Gastroesophageal sphincter (tissue), 4 donors: ENCODE measurements at regions not wholly inside any gene's neighbourhood (a gene's known extent, or its start where the extent isn't known, plus 50 kb on each side); places are given as distances from the start of the nearest gene placed in this dataset.

ENCODE experiments used
- ATAC-seq: fragments of 150-250 bp; one replicate; pipeline ENCODE4 v1.9.1; 2016; ENCODE audit warnings: mild to moderate bottlenecking, moderate library complexity
- H3K27ac ChIP-seq, 4 donors: fragments of 200-600 bp; sonication (generic) in 3 of 4; 1 replicate in 3 of 4; 2 replicates in 1 of 4; pipeline ENCODE4 v1.5.1; 2016 to 2019
- H3K27me3 ChIP-seq: fragments of 200-600 bp; sonication (generic); one replicate; pipeline ENCODE4 v1.5.1; 2019
- H3K36me3 ChIP-seq, 2 donors: fragments of 200-600 bp; sonication (generic); one replicate each; pipeline ENCODE4 v1.5.1; 2019; ENCODE audit warnings: control low read depth in 1 of 2
- H3K4me1 ChIP-seq, 3 donors: fragments of 200-600 bp; sonication (generic); 1 replicate in 2 of 3; 2 replicates in 1 of 3; pipeline ENCODE4 v1.5.1; 2016 to 2019; ENCODE audit warnings: control low read depth in 2 of 3
- H3K4me3 ChIP-seq, 2 donors: fragments of 200-600 bp; sonication (generic); one replicate each; pipeline ENCODE4 v1.5.1; 2019; ENCODE audit warnings: mild to moderate bottlenecking in 1 of 2, moderate library complexity in 1 of 2
- H3K9me3 ChIP-seq, 3 donors: fragments of 200-600 bp; sonication (generic); one replicate each; pipeline ENCODE4 v1.5.1; 2017 to 2019; ENCODE audit warnings: control low read depth in 2 of 3
- EP300 ChIP-seq: sonication (generic); formaldehyde crosslinking; IDR thresholded peaks from one replicate; pipeline ENCODE4 v1.6.1; 2017; ENCODE audit warnings: antibody characterized with exemption, mild to moderate bottlenecking
- POLR2A ChIP-seq, 2 donors: fragments of 450-650 bp; IDR thresholded peaks; one replicate each; pipeline ENCODE4 v1.6.1; 2017; ENCODE audit warnings: antibody characterized with exemption in 2 of 2, mild to moderate bottlenecking in 2 of 2, moderate library complexity in 1 of 2
- POLR2AphosphoS5 ChIP-seq: sonication (generic); formaldehyde crosslinking; IDR thresholded peaks from one replicate; pipeline ENCODE4 v1.6.1; 2017; ENCODE audit warnings: antibody characterized with exemption
- WGBS, 2 donors: methylation state at CpG; one replicate each; pipeline ENCODE4 v1.1.5; 2018; ENCODE audit warnings: low coverage in 1 of 2; 5-methylcytosine and 5-hydroxymethylcytosine counted together
- TF ChIP-seq, protein P1 (sequence below), 4 experiments: fragments of 200-600 bp in 2 of 4; fragments of 450-650 bp in 2 of 4; sonication (generic) in 1 of 4; IDR thresholded peaks; one replicate each; pipeline ENCODE4 v1.5.1; 2017 to 2019; ENCODE audit warnings: antibody characterized with exemption in 4 of 4, mild to moderate bottlenecking in 2 of 4, moderate library complexity in 2 of 4

DNA sequence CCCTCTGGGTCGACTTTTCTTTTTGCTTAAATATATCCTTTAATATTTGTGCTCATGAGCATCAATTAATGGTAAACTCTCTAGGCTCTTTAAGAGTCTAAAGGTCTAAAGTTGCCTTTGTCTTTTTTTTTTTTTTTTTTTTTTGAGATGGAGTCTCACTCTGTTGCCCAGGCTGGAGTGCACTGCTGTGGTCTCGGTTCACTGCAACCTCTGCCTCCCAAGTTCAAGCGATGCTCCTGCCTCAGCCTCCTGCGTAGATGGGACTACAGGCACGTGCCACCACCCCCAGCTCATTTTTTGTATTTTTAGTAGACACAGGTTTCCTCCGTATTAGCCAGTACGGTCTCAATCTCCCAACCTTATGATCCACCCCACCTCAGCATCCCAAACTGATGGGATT, 122.0 kb upstream of the TMEM170B start:
- Histone ChIP-seq H3K27me3 (no peaks in the 10 kb centered on the region), H3K4me1 (peaks cover 0 to 15% (median 0%) of the 10 kb centered on the region in 3 donors), H3K9me3 (no peaks in the 10 kb centered on the region), H3K27ac (no peak overlapping the region), H3K36me3 (no peaks in the 10 kb centered on the region), H3K4me3 (no peak overlapping the region)
- TF ChIP-seq EP300 (no peak), POLR2AphosphoS5 (no peak), POLR2A (IDR thresholded peaks at IDR 0.05) (no peak)
- TF ChIP-seq, protein P1, sequence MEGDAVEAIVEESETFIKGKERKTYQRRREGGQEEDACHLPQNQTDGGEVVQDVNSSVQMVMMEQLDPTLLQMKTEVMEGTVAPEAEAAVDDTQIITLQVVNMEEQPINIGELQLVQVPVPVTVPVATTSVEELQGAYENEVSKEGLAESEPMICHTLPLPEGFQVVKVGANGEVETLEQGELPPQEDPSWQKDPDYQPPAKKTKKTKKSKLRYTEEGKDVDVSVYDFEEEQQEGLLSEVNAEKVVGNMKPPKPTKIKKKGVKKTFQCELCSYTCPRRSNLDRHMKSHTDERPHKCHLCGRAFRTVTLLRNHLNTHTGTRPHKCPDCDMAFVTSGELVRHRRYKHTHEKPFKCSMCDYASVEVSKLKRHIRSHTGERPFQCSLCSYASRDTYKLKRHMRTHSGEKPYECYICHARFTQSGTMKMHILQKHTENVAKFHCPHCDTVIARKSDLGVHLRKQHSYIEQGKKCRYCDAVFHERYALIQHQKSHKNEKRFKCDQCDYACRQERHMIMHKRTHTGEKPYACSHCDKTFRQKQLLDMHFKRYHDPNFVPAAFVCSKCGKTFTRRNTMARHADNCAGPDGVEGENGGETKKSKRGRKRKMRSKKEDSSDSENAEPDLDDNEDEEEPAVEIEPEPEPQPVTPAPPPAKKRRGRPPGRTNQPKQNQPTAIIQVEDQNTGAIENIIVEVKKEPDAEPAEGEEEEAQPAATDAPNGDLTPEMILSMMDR (IDR thresholded peaks at IDR 0.05), result no peak
- WGBS, 2 donors, result 93 to 100% methylated on average over 2 to 3 of the region's 7 CpGs
- no peak for ATAC-seq

DNA sequence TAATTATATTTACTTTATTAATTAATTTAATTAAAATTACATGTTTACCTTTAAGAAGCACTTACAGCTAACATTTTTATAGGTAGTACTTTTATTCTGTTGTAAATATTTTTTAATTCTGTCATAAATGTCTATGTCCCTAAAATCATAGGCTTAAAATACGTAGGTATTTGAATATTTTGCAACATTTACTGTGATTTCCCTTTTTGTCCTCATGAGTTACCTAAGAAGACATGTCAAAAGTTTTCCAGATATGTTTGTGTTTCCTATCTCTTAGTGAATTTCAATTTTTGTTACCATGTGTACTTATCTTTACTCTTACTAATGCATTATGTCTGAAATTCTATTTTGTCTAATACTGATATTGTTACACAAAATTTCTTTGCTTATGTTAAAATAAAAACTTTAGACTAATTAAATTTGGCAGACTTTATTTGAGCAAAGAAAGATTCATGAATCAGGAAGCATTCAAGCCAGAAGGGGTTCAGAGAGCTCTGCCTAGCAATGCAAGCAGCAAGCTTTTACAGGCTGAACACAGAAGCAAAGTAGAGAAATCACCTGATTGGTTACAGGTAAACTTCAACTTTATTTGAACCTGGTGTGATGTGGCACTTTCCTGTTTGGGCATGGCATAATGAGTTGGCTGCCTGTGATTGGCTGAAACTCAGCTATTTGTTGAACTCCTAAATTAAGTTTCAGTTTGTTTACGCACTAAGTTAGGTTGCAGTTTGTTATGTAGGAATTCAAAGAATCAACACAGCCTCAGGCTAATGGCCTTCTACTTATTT, 123.2 kb upstream of the TMEM170B start:
- no peak for TF ChIP-seq POLR2A (IDR thresholded peaks at IDR 0.05)
- TF ChIP-seq, protein P1 (IDR thresholded peaks at IDR 0.05), result no peak
- TF ChIP-seq EP300, result no peak
- TF ChIP-seq POLR2AphosphoS5, result no peak
- H3K9me3 ChIP-seq, result no peaks in the 10 kb centered on the region
- H3K4me1 ChIP-seq, result peaks cover 0 to 15% (median 0%) of the 10 kb centered on the region in 3 donors
- no peak overlapping the region for H3K4me3 ChIP-seq
- H3K27ac ChIP-seq, result no peak overlapping the region
- WGBS, 2 donors, result 90 to 96% methylated on average over 2 of the region's 2 CpGs
- H3K36me3 ChIP-seq, result no peaks in the 10 kb centered on the region
- H3K27me3 ChIP-seq, result no peaks in the 10 kb centered on the region
- no peak for ATAC-seq

GRCh38 chr6:11413728-11414127, 123.8 kb upstream of the TMEM170B start:
- H3K4me3 ChIP-seq, result no peak overlapping the region
- ATAC-seq, result no peak
- no peaks in the 10 kb centered on the region for H3K27me3 ChIP-seq
- 88 to 95% methylated on average over 2 of the region's 2 CpGs for WGBS, 2 donors
- TF ChIP-seq POLR2A (IDR thresholded peaks at IDR 0.05) (no peak), POLR2AphosphoS5 (no peak), EP300 (no peak)
- TF ChIP-seq, protein P1 (IDR thresholded peaks at IDR 0.05), result no peak
- H3K4me1 ChIP-seq, result peaks cover 0 to 15% (median 0%) of the 10 kb centered on the region in 3 donors
- no peaks in the 10 kb centered on the region for H3K9me3 ChIP-seq
- H3K36me3 ChIP-seq, result no peaks in the 10 kb centered on the region
- no peak overlapping the region for H3K27ac ChIP-seq

DNA sequence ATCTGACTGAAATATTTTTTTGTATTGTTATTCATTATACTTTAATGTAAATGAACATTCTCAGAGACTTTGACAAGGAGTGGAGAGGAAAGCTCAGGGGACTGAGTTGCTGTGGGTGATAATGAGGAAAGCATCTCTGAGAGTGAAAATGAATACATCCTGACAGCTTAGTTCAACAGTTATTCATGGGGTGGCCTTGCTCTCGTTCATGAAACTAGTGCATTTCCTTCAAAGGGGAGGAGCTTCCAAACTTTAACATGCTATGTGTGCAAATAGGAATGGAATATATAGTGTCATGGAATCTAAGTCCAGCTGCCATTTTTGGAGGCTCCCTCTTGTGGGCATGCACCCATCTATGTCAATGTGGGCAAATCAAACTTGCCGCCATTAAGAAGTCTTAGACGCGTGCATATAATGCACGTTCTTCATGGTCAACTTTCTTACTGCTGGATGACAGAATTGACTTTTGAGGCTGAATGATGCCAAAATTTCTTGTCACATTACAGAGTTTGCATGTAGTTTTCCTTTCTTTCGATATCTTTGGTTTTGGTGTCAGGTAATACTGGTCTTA, 124.3 kb upstream of the TMEM170B start:
- no peak overlapping the region for H3K4me3 ChIP-seq
- no peaks in the 10 kb centered on the region for H3K27me3 ChIP-seq
- H3K4me1 ChIP-seq, result peaks cover 0 to 15% (median 0%) of the 10 kb centered on the region in 3 donors
- H3K27ac ChIP-seq, result no peak overlapping the region
- TF ChIP-seq POLR2AphosphoS5 (no peak), POLR2A (IDR thresholded peaks at IDR 0.05) (no peak), EP300 (no peak)
- TF ChIP-seq, protein P1 (IDR thresholded peaks at IDR 0.05), result no peak
- ATAC-seq, result no peak
- WGBS, 2 donors, result 78 to 85% methylated on average over 6 of the region's 6 CpGs
- H3K9me3 ChIP-seq, result no peaks in the 10 kb centered on the region
- no peaks in the 10 kb centered on the region for H3K36me3 ChIP-seq

- no peak for ATAC-seq
- no peaks in the 10 kb centered on the region for H3K36me3 ChIP-seq
- 95 to 100% methylated on average over 3 of the region's 3 CpGs for WGBS, 2 donors
- peak overlapping the region in 2 of 4 donors; percentile 23 to 52 for H3K27ac ChIP-seq
- no peak overlapping the region for H3K4me3 ChIP-seq
- H3K9me3 ChIP-seq, result no peaks in the 10 kb centered on the region
- H3K4me1 ChIP-seq, result peaks cover 0 to 15% (median 0%) of the 10 kb centered on the region in 3 donors
- H3K27me3 ChIP-seq, result no peaks in the 10 kb centered on the region
- TF ChIP-seq POLR2A (IDR thresholded peaks at IDR 0.05) (no peak), POLR2AphosphoS5 (no peak)
- TF ChIP-seq, protein P1 (IDR thresholded peaks at IDR 0.05), result no peak
Observed at GRCh38 chr6:11412616-11413015, 124.9 kb upstream of the TMEM170B start.
